GM19240 (cell line): ENCODE measurements at regions not wholly inside any gene's neighbourhood (a gene's known extent, or its start where the extent isn't known, plus 50 kb on each side); places are given as distances from the start of the nearest gene placed in this dataset.
"Not testable (repeated sequence)": the region's sequence is repeated elsewhere in the genome, so short reads cannot be mapped to it uniquely, and the experiment has no call there.

ENCODE experiments used
- DNase-seq: peaks from one replicate; pipeline ENCODE4 v3.0.0; 2011; ENCODE audit warnings: low spot score; ENCODE audit not compliant: insufficient read length

DNA sequence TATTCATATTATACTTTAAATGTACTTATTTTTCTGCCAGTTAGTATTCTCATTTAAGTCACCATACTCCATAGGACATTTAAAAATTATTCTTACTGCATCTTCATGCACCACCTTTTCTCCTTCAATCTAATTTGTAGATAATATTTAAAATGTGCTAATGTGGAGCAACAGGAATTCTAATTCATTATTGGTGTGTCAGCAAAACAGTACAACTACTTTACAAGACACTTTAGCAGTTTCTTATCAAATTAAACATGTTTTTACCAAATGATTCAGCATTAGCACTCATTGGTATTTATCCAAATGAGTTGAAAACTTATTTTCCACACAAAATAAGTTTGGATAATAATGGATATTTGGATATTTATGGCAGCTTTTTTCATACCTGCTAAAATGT lies 1041.8 kb upstream of the ADGRB3 start:
- DNase-seq, result no peak

DNA sequence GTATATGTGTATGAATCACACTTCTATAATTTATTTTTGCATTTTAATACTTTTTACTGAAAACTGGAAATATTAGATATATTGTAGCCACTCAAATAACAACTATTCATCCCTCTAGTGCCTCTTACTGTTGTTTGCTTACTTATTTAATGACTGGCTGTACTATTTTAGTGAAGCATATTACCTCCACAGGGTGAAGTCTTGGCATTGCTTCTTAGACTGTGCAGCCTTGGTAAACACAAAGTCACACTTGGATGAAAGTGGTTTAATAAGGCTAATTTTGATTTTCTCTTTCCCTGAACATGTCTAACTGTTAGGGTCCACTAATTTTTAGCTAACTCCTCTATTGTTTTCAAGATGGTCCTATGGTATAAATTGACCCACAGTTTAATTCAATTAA lies 1043.2 kb upstream of the ADGRB3 start:
- DNase-seq, result no peak

DNA sequence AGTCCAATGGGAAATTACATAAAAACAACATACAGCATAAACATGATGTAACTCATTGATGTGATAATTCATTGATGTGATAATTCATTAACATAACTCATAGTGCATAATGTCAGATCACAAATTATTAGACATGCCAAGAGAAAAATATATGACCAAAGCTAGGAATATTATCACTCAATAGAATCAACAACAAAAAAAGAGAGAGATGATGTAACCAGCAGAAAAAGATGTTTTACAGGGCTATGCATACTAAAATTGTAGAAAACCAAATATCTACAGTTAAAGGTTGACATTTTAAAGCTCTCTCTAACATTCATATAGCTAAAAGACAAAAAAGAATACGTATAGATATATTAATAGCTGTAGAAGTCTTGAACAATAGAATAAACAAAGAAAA lies 1067.2 kb upstream of the ADGRB3 start:
- no peak for DNase-seq

DNA sequence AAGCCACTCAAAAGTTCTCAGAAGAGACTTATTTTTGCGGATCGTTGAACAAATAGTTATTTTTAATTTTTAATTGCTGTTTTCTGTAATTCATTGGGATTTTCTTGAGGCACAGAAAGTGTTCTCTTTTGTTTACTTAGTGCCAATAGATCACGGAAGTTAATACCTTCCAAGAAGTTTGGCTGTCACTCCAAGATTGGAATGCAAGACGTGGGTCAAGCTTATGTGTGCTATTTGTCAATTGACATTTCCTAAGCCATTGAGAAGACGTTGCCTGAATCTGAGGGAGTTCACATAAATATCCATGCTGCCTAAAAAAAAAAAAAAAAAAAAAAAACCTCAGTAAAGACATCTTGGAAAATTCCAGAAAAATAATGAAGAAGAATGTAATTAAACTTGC lies 1071.4 kb upstream of the ADGRB3 start:
- no peak for DNase-seq

DNA sequence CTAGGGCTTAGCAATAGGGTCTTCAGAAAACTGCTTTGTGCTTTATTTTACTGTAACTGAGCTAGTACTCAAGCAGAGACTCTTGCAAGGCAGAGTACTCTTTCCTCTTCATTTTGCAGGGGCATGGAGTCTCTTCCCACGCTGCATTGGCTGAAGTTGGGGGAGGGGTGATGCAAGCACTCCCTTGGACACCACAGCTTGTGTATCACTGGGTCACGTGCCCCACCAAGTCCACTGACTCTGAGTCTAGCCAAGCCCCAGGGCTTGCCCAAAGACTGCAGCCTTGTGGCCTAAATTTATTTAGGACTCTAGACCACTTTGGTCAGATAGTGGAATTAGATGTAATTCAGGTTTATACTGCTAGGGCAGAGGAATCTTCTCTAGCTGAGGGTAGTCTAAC lies 1075.0 kb upstream of the ADGRB3 start:
- no peak for DNase-seq

DNA sequence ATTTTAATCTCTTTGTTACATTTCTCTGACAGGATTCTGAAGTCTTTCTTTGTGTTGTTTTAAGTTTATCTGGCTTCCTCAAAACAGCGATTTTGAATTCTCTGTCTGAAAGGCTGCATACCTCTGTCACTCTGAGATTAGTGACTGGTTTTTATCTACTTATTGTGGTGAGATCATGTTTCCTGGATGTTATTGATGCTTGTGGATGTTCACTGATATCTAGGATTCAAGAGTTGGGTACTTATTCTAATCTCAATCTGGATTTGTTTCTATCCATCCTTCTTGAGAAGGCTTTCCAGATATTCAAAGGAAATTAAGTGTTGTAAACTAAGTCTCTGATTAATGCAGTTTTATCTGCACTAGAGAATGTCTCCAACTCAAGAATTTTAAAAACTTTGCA lies 1076.1 kb upstream of the ADGRB3 start:
- no peak for DNase-seq

DNA sequence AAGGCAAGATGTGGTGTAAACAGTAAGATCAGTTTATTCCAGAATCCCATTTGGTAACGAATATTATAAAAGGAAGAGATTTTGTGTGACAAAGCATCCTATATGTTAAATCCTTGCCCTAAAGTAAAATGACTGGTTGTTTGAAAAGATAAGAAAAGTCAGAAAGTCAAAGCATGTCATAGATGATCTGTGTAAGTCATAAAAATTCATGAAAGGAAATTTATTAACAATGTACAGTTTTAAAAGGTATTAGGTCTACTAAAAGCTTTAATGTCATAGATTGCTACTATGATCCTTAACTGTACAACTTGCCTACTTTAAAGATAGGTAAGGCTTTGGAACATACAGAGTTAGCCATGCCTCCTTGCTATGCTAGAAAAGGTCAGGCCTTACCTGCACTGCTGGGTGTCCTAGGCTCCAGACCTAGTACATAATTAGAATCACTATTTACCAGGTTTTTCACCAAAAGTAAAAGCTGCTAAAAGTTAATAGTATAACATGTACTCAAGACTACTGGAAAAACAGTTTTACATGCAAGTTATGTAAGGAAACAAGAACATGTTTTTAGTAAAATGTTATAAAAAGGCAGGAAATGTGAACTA lies 1090.1 kb upstream of the ADGRB3 start:
- DNase-seq, result no peak

DNA sequence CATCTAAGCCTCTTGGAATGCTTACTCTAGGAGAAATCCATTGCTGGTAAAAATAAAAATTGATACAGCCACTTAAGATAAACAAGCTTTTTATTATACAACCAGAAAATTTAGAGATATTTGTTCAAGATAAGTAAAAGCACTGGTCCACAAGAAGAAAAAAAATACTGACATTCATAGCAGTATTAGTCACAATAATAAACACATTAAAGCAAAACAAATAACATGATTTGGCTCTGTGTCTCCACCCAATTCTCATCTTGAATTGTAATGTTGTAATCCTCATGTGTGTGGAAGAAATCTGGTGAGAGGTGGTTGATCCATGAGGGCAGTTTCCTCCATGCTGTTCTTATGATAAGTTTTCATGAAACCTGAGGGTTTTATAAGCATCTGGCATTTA lies 1093.5 kb upstream of the ADGRB3 start:
- DNase-seq, result no peak

DNA sequence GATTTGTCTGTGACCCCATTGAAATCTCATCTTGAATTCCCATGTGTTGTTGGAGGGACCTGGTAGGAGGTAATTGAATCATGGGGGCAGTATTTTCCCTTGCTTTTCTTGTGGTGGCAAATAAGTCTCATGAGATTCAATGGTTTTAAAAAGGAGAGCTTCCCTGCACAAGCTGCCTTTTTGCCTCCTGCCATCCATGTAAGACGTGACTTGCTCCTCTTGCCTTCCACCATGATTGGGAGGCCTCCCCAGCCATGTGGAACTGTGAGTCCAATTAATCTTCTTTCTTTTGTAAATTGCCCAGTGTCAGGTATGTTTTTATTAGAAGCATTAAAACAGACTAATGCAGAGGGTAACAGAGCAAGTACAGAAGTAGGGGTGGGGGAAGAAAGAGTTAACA lies 1097.0 kb upstream of the ADGRB3 start:
- DNase-seq, result no peak

DNA sequence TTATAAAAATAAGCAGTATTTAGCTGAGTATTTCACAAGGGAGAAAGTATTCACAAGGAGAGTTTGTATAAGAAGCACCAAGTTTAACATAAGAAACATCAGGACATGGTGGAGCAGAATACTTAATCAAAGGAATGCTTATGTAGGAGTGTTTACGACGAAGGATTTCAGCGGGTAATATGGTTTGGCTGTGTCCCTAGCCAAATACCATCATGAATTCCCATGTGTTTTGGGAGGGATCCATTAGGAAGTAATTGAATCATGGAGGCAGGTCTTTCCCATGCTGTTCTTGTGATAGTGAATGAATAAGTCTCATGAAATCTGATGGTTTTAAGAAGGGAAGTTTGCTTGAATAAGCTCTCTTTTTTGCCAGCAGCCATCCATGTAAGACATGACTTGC lies 1099.1 kb upstream of the ADGRB3 start:
- no peak for DNase-seq

DNA sequence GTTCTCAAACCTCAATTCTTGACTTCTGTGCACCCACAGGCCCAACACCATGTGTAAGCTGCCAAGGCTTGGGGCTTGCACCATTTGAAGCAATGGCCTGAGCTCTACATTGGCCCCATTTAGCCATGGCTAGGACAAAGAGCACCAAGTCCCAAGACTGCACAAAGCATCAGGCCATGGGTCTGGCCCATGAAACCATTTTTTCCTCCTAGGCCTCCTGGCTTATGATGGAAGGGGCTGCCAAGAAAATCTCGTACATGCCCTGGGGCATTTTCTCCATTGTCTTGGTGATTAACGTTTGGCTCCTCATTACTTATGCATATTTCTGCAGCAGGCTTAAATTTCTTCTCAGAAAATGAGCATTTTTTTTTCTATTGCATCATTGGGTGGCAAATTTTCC lies 1128.7 kb upstream of the ADGRB3 start:
- DNase-seq, result no peak

DNA sequence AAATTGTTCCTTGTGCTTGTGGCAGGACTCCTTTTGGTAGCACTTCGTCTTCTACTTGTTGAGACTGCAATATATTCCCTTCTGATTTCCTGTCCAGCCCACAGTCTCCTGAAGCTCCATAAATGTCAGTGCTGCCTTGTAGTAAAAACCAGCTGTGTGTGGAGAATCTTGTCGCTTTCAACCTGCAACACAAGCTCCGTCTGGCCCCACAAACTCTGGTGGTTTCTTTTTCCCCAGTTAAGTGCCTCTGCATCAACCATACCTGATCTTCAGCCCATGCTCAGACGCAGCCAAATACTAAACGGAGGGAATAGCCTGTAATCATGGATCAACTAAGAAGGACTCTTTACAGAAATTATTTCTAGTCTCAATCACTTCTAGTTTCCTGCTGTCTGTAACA lies 1133.3 kb upstream of the ADGRB3 start:
- no peak for DNase-seq

DNA sequence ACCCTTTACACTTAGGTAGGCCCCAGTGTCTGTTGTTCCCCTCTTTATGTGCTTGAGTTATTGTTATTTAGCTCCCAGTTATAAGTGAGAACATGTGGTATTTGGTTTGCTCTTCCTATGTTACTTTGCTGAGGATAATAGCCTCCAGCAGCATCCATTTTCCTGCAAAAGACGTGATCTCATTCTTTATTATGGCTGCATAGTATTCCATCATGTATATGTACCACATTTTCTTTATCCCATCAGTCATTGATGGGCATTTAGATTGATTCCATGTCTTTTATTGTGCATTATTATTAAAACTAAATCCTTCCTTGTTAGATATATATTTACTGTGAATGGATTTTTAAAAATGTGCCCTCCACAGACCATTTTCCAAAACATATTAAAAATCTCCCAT lies 1137.3 kb upstream of the ADGRB3 start:
- no peak for DNase-seq

DNA sequence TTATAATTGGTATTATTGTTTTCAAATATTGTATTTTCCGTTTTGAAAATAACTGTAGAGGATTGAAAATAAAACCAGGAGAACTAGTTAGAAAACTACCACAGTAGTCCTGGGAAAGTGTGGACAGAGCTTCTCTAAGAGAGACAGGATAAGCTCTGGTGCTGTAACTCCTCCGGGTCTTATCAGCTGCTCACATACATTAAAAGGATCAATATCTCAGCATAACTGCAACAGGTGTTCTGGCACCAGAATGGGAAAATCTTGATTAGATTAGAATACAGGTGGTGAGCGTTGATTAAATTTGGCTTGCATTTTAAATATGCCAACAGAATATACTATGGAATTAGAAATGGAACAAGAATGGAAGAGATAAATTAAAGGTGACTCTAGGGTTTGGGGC lies 1138.9 kb upstream of the ADGRB3 start:
- no peak for DNase-seq

DNA sequence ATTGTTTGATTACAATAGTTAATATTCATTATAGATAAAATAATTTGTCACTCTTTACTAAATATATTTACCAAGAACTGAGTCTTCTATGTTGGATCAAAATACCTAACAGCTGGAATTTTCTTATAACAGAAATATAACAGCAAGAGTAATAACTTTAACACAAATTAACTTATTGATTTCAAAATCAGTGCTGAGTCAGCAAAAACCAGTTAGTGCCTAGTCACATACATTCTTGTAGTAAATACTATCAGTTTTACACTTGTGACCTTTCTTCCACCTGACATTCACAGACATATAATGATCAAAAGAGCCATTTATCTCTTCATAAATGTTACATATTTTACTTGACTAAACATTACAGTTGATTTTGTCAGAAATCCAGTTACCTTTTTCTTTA lies 1141.4 kb upstream of the ADGRB3 start:
- DNase-seq, result no peak

DNA sequence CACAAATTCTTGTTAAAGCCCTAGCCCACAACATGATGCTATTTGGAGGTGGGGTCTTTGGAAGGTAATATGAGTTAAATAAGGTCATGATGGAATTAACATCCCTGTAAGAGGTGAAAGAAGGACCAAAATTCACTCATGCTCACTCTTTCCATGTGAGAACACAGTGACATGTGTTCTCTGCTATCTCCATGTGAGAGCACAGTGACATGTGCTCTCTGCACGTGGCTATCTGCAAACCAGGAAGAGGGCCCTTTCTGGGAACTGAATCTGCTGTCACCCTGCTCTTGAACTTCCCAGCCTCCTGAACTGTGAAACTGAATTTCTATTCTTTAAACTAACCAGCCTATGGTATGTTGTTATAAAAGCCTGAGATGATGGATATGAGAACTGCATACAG lies 1159.4 kb upstream of the ADGRB3 start:
- no peak for DNase-seq

DNA sequence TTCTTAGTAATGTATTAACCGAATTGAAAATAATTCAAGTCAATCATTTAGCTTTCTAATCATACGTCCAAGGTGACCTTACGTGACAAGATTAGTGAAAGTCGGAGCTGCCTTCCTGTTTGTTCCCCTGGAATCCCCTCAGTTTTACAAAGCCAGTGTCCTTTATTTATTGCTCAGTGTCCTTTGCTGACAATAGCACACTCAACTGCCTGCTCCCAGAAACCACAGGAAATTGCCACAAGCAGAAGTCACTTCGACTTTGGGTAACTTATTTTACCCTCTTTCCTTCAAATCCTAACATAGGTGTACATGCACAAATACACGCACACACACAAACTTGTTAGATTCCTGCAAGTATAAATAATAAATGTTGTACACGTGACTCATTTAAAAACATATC lies 1167.7 kb upstream of the ADGRB3 start:
- no peak for DNase-seq

DNA sequence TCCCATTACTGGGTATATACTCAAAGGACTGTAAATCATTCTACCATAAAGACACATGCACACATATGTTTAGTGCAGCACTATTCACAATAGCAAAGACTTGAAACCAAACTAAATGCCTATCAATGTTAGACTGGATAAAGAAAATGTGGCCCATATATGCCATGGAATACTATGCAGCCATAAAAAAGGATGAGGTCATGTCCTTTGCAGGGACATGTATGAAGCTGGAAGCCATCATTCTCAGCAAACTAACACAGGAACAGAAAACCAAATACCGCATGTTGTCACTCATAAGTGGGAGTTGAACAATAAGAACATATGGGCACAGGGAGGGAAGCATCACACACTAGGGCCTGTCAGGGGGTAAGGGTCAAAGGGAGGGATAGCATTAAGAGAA lies 1172.4 kb upstream of the ADGRB3 start:
- DNase-seq, result not testable (repeated sequence)

DNA sequence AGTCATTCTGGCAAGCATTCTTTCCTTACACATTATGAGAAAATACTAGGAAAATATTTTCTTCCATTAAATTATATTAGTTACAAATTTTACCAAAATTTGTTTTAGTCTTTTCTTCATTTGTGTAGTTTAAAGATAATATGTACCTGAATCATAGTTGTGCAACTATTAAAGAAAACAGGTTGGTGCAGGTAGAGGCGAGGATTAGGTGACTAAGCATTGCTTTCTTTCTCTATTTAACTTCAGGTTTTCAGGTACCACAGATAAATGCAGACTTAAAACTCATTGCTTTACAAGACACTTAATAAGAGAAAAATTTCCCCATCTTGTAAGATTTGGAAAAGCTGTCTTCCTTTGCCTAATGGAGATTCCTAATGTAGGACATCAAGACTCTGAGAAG lies 1175.5 kb upstream of the ADGRB3 start:
- no peak for DNase-seq

DNA sequence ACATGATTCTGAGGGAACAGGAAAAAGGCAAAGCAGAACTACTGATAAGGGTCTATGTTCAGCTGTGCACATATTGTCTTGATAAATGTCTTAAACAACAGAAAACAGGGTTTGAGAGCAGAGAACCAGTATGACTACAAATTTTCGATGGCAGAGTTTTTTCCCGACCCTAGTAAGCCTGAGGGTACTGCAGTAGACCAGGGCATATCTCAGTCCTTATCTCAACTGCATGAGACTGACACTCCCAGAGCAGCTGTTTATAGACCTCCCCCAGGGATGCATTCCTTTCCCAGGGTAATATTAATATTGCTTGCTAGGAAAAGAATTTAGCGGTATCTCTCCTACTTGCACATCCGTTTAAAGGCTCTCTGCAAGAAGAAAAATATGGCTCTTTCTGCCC lies 1176.8 kb upstream of the ADGRB3 start:
- no peak for DNase-seq

DNA sequence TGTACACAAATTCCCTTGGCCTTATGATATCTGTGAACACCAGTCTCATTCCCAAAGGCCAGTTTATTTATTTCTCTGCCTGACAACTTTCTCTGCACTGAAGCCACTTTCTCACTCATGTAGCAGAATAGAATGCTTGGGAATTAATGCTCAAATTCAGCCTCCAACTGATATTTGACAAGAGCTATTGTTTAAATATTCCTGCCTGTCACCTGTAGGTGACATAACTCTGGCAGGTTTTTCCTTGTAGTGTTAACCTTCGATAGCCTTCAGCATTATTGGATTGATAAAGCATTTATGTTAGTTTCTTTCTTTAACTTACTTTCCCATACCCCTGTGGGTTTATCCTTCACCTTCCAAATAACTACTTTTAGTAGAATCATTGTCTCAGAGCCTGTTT lies 1183.2 kb upstream of the ADGRB3 start:
- no peak for DNase-seq

DNA sequence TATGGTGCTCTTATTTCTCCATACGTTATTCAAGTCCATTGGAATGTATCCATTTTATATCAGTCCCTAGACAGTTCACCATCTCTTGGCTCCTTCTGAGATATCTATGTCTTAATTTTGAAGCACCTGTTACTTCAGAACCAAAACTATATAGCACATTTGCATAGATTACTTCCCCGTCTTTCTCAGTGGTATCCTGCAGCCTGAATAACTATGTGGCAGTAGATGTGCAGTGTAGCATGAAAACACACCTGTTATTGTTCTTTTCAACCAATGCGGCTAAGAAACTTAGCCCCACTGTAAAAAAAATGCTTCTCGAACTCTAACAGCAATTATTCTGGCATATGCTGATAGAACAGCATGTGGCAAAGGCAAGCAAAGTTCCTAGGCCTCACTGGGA lies 1184.4 kb upstream of the ADGRB3 start:
- DNase-seq, result no peak

DNA sequence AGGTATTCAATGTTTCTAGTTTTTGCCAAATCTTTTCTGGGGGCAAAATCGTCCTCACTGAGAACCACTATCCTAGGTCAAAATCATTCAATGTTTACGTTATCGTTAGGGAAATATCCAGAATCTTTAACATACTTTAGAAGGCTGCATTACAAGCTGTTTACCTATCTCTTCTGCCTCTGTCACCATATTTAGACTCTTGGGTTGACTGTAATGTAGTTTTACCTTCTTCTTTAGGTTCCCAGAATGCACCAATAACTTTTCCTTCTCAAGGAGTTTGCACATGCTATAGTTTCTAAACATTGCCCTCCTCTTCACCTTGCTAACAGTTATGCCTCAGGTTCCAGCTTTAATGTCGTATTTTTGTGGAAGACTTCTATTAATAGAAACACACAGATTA lies 1185.5 kb upstream of the ADGRB3 start:
- DNase-seq, result no peak

DNA sequence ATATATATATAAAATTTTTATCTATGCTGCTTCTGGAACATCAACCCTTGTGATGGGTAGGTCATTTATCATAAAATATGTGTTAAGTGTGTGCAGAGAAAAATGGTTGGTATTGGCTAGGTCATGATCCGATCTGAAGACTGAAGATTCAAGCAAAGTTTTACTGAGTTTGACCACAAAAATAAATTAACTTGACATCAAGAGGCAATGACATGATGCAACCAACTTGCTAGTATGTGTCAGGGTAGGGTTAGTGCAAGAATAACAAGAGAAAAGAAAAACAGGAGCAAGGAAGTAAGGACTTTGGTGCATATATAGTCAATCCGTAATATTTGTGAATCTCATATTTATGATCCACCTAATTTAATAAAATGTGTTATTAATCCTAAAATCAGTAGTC lies 1202.0 kb upstream of the ADGRB3 start:
- no peak for DNase-seq
